Activated CD4-positive, alpha-beta T cell treated with anti-CD3 and anti-CD28 coated beads, Interleukin-2, amount 50 U/mL, for 48 hours (primary cell): ENCODE measurements at regions not wholly inside any gene's neighbourhood (a gene's known extent, or its start where the extent isn't known, plus 50 kb on each side); places are given as distances from the start of the nearest gene placed in this dataset.

Source experiments
- DNase-seq, 2 experiments: peaks; one replicate each; pipeline ENCODE4 v3.0.0-alpha.2; 2020

DNA sequence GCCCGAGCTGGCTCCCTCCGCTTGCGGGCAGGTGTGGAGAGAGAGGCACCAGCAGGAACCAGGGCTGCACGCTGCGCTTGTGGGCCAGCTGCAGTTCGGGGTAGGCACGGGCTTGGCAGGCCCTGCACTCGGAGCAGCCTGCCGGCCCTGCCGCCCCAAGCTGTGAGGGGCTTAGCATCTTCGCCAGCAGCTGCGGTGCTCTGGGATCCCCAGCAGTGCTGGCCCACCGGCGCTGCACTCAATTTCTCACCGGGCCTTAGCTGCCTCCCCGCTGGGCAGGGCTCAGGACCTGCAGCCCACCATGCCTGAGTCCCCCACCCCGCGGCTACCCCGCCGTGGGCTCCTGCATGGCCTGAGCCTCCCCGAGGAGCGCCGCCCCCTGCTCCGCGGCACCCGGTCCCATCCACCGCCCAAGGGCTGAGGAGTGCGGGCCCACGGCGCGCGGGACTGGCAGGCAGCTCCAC, 434.4 kb upstream of the RGPD4 start:
- DNase-seq, result no peak

DNA sequence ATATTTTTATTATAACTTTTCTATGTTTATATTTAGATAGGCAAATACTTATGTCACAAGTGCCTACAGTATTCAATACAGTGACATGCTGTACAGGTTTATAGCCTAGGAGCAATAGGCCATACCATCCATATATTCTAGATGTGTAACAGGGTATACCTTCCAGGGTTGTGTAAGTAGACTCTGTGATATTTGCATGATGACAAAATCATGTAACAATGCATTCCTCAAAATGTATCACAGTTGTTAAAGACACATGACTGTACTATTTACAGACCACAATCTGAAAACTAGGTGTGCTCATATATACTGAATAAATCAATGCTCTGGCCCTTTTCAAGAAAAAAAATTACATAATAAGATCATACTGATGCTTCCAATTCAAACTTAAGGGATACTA, 433.2 kb upstream of the RGPD4 start:
- no peak for DNase-seq

DNA sequence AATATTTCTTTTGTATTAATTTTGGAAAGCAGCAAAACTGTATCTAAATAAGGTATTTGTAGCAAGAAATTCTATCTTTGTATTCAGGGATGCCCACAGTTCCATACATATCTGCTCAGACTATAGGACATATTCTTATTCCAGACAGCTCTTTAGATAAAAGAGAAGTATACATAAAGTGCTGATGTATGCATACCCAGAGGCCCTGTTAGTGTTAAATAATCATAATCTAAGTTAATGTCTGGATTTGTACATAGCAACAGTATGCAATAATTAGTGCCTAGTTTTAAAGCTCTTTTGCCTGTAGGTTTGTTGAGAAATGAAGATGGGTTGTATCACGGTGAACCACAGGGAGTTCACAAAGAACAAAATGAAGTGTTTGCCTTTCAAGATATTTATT, 428.0 kb upstream of the RGPD4 start:
- no peak for DNase-seq

DNA sequence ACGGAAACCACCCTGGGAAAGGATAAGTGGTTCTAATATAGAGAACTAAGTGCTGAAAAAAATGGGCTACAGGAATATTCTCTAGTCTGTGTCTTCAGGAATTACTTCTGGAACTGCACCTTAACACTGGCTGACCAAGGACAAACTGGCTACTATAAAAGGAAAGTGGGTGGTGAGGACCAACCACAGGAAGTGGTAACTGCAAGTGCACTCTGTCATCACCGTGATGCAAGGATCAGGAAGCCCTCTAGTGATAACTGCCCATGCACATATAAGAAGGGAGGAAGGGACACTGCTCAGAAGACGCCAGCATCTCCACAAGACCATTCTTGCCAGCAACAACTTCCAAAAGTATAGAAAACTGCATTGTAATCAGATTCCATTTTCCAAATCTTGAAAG, 424.4 kb upstream of the RGPD4 start:
- no peak for DNase-seq

DNA sequence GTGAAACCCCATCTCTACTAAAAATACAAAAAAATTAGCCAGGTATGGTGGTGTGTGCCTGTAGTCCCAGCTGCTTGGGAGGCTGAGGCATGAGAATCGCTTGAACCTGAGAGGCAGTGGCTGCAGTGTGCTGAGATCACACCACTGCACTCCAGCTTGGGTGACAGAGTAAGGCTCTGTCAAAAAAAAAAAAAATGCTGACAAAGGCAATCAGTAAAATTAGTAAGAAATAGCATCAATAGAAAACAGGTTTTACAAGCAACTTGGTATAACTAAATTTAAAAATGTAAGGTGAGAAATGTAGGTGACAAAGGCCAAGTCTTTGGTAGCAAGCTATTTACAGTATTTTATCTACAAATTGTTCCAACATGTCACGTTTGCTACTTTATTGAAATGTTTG, 421.4 kb upstream of the RGPD4 start:
- DNase-seq, result no peak

DNA sequence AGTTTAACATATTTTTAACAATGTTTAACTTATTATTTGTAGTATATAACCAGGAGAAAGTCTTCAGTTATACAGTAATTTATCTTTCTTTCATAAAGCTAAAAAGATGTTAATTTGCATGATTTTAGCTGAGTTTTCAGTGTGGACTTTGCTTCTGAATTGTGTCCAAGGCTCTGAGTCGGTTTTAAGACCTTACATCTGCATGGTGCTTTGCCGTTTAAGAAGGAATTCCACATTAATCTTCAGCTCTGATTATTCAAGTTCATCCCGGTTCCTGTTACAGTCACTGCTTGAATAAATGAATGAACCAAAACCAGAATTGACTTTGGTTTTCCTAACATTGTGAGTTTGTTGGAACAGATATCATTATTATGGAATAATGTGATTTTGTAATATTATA, 419.7 kb upstream of the RGPD4 start:
- no peak for DNase-seq

DNA sequence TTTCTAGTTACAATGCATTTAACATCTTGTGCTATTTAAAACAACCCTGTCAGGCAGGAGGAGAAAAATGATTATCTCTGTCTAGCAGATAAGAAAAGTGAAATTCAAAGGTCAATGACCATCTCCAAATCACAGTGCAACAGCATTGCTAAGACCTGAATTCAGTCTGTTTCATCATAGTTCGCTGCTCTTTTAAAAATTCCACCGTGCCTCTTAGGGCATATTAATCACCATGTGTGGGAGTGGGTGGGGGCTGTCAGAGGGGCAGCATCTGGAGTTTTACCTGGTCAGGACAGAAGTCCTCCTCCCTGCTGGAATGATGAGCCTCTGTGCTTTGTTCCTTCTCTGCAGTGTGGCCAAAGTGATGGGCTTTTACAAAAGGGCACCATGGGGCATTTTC, 418.7 kb upstream of the RGPD4 start:
- no peak for DNase-seq

DNA sequence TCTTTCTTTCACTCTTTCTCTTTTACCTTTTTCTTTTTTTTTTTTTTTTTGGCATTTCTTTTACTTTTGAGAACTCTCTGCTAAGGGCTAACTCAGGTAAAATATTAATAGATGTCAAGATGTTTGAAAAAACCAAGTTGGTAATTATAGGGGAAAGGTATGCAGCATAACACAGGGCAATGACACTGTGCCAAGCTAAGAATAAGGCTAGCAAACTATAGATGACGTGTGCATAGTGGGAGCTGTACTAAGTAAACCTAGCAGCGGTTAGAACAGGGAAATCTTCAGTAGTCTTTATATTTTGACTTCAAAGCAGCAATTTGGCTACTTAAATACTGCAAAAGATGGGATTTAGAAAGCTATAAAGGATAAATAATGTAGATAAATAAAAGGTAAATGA, 415.4 kb upstream of the RGPD4 start:
- no peak for DNase-seq

DNA sequence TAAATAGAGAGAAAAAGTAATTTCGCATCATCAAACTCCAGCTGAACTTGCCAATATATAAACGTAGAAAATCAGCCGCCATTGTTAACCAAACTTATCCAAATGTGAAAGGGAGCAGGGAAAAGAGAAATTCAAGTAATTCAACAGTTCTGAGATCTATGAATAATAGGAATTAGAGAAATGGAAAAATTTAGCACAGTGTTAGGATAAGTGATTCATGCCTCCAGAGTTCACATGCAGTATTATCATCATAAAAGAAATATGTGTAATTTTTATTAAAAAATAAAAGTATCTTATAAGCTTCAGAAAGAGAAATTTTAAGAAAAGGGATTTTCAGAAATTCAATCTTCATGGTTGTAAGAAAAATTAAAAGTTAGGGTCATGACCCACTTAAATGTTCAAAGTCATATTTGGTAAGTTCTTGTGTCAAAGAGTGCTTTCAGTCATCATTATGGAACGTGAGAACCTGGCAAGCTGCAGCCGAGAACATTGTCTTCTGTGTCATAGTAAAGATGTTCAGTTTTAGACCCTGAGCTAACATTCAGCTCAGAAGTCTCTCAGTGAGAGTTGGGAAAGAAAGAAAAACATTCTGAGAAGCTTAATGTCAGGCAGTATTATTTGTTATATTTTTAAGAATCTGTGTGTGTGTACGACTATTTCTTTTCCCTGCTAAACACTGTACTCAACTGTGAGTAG, 414.3 kb upstream of the RGPD4 start:
- DNase-seq, result no peak

DNA sequence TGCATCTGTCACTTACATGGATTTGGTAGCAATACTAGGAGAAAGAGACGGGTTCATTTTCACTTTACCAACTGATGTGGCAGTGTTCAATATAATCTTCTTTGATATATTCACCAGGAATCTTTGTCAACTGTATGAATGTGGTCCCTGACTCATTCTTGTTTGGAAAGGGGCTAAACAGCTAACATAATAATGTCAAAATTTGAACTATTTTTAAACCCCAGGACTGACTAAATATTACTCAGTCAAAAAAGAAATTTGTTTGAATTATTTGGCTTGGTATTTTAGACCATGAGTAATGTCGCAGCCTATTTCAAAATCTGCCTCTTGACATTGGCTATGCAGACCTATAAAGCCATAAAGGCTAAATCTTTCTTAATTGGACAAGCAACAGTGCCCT, 413.7 kb upstream of the RGPD4 start:
- DNase-seq, result no peak

DNA sequence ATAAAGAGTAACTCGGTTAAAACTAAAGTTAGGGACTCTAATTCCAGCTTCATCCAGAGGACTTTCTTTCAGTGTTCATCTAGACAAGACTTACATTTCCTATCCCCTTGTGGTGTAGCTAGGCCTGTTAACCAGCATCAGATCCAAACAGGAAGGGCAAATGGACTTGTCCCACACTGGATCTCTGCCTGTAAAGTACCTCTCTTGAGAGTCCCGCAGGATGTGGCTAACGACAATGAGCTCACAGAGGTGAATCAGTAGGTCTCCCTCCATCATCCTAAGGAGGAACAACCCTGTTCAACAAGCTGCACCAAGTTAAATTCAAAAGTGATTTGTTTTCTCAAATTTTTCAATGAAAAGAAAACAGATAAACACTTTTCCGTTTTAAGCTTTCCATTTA, 412.3 kb upstream of the RGPD4 start:
- DNase-seq, result no peak

DNA sequence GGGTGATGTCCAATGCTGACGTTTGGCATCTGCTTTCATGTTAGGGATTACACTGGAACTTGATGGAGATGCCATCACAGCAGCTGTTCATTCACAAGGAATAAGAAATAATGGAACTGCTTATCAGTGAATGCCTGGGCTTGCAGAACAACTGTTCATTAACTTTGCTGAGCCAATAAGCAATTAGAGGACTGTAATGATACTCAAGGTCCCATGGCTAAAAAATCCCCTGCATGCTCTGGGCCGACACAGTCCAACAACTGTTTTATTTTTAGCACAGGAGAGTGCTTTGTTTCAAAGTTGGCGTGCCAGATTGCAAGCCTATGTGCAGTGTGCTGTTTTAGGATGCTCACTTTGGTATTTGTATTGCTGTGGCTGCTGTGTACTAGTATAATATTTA, 408.0 kb upstream of the RGPD4 start:
- DNase-seq, result no peak

DNA sequence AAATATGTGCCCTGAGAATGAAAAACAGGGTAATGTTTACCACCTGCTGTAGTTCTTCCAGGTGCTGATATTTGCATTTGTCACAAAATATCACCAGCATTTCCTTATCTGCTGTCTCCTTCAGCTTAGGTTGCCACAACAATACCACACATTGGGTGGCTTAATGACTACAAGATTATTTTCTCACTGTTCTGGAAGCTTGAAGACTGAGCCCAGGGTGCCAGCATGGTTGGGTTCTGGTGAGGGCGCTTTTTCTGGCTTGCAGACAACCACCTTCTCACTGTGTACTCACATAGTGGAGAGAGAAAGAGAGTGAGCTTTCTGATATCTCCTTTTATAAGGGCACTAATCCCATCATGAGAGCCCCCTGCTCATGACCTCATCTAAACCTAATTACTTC, 407.5 kb upstream of the RGPD4 start:
- DNase-seq, result no peak

DNA sequence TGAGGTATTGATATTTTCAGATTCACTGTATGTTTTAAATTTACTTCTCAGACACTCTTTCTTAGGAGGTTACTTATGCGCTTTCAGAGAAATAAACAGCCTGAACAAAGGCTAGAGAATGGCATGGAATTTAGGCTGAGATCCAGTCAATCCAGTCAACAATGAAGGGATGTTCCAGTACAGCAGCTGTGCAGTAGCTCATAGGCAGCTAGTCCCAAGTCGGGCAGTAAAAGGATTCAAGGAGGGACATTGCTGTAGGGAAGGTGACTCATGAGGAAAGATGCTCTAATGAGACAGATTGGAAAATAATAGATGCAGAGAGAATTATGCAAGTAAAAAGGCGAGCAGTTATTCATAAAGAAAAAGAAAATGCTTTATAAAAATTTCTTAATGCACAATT, 397.9 kb upstream of the RGPD4 start:
- DNase-seq, result no peak

DNA sequence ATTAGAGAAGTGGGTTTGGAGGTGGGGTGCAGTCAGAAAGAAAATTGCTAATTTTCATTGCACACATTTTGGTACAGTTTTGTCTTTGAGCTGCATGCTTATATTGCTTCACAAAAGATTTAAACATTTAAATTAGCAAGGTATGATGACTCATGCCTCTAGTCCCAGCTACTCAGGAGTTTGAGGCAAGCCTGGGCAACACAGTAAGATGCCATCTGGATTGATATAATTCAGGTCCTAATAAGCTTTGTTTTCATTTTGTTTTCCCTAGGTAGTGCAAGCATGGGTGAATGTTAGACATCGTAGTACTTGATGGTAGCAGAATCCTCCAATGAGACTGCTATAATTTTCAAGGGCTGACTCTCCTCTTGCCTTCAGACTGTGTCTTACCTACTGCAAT, 396.7 kb upstream of the RGPD4 start:
- no peak for DNase-seq

DNA sequence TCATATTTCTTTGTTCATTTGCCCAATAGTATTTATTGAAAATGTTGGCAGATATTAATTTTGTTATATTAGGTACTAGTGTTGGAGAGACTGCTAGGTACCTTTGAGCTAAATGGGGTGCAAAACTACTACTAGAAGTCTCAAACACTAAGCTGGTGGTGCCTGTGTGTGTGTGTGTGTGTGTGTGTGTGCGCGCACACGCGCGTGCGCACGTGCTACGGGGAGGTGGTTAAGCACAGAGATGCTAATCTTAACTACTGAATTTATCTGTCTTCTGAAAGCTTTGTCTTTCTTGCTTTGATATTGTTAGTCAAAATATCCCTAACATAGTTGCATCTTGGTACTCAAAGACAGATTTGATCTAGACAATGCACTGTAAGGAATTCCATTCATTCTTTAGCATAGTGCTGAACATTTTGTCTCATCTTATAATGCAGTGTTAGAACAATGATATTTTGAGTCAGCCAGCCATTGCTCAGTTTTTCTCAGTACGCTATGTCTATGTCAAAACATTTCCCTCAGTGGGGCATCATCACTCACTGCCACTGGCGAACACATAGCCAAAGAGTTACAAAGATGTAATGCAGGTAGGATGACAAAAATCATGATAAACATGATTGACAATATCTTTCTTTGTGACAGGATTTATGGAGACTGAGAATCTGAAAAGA, 396.0 kb upstream of the RGPD4 start:
- DNase-seq, result no peak

DNA sequence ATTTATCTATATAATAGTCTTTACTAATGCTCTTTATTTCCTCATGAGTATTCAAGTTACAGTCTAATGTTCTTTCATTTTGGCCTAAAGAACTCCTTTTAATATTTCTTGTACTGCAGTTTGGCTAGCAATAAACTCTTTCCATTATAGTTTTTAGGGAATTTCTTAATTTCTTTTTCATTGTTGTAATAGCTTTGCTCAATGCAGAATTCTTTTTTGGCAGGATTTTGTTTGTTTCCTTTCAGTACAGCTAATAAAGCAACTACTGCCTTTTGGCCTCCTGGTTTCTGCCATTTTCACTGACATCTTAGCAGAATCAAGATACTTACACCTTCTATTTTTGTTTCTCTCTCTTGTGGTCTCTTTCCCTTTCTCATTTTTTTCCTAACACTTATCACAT, 390.4 kb upstream of the RGPD4 start:
- no peak for DNase-seq

DNA sequence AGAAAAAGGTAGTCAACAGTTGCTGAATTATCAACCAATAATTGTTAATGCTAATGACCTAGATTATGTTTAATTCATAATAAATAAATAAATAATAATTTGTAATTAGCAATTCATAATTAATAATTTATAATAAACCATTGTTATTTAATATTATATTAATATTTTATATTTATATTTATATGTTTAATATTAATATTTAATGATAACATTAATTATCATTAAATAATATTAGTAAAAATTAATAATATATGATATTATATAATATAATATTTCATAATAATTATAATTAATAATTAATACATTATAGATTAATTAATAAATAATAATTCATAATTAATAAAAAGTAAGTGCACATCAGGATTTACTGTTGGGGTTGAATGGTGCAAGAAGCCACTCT, 389.4 kb upstream of the RGPD4 start:
- no peak for DNase-seq

DNA sequence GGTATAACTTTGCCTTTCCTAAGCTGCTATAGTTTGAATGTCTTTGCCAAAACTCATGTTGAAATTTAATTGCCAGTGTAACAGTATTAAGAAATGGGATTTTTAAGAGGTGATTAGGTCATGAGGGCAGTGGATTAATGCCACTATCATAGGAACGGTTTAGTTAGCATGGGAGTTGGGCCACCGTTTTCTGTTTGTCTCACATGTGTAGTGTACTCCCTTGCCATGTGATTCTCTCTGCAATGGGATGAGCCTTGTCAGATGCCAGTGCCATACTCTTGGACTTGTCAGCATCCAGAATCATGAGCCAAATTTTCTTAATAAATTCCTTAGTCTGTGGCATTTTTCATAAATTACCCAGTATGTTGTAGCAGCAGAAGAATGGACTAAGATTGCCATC, 388.9 kb upstream of the RGPD4 start:
- no peak for DNase-seq

DNA sequence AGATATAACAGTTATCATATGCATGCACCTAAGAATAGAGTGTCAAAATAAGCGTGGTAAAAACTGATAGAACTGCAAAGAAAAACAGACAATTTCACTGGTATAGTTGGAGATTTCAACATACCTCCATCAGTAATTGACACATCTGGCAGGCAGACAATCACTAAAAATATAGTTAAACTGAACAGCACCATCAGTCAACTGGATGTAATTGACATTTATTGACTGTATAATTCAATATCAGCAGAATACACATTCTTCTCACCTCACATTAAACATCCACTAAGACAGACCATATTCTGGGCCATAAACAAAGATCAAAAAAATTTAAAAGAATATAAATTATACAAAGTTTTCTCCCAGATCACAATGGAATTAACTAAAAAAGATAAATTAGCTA, 378.5 kb upstream of the RGPD4 start:
- DNase-seq, result no peak

DNA sequence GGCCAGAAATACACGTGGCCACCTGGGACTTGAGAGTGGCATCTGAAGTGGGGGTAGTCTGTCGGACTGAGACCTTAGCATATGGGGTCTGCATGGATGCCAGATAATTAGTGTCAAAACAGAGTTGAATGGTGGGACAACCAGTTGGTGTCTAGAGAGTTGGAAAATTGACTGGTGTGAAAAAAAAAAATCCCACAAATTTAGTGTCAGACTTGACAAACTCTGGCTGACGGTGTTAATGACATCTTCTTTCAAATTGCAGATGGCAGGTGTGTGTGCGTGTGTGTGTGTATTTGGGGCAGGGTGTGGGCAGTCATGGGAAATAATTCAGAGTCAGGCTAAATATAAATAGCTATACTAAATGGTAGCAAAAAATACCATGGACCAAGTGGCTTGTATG, 365.4 kb upstream of the RGPD4 start:
- DNase-seq, result no peak

DNA sequence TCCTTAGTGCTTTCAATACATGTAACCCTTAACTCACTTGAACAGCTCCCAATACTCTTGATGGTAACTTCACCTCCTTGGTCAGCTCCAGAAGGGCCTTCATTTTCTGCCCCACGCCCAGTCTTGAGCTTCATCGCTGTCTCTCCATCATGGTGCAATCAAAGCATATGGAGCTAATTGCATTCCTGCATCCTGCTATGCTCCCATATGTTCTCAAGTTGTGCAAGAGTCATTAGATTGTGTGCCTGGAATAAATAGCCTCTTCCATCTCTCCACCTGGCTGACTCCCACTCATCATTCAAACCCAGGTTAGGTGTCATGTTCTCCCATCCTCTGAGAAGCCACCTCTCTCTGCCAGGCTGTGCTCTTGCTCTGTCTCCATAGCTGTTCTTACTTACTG, 364.5 kb upstream of the RGPD4 start:
- no peak for DNase-seq

DNA sequence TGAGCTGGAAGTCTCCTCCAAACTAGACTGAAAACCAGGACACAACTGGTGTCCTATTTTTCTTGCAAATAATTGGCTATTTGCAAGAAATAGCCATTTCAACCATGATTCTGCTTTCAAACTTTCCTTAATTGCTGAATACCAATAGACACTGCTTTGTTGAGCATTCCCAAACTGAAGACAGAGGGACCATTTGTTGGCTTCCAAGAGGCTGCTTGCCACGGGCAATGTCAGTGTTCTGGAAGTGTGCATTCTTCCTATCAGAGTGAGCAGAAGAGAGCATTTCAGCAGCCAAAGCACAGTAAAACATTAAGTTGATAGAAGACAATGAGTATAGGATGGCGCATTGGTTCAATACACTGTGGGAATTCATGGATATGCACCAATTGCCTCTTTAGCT, 360.5 kb upstream of the RGPD4 start:
- no peak for DNase-seq

DNA sequence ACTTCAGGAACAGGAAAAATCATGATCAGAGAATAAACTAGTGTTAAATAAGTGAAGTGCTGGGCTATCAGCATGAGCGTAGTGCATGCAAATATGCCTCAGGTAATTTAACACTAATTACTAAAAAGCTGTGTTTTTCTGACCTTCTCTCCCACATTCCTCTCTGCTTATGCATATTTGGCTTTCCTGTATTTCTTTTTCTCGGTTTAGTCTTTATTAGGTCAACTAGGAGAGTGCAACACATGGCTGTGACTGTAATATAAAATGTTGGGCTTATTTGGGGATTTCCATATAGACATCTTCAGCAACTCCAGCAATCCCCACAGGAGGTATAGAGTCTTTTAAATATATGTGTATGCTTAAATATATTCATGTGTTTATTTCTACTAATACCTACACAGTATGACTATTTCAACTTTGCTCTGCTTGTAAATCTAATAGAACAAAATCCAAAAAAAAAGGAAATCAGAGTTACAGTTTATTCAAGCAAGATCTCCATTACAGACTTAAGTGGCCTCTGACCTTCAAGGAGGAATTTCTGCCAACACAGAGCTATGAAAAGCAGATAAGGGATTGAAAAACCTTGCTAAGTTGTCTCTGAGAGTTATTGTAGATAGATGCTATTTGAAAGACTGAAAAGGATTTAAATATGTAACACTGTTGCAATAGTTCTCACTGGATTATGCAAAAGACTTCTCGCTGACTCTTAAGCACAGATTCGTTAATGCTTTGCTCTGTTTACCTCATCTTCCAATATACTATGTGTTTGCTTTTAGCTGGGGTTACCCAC, 359.5 kb upstream of the RGPD4 start:
- no peak for DNase-seq
